Brain pericyte (primary cell): ENCODE measurements at regions not wholly inside any gene's neighbourhood (a gene's known extent, or its start where the extent isn't known, plus 50 kb on each side); places are given as distances from the start of the nearest gene placed in this dataset.
A peak's percentile ranks its signal among the peaks of the same experiment; 100 is the strongest.

Experiments
- DNase-seq: peaks from one replicate; pipeline ENCODE4 v3.0.0-alpha.2; 2012; ENCODE audit warnings: low read depth, low spot score

DNA sequence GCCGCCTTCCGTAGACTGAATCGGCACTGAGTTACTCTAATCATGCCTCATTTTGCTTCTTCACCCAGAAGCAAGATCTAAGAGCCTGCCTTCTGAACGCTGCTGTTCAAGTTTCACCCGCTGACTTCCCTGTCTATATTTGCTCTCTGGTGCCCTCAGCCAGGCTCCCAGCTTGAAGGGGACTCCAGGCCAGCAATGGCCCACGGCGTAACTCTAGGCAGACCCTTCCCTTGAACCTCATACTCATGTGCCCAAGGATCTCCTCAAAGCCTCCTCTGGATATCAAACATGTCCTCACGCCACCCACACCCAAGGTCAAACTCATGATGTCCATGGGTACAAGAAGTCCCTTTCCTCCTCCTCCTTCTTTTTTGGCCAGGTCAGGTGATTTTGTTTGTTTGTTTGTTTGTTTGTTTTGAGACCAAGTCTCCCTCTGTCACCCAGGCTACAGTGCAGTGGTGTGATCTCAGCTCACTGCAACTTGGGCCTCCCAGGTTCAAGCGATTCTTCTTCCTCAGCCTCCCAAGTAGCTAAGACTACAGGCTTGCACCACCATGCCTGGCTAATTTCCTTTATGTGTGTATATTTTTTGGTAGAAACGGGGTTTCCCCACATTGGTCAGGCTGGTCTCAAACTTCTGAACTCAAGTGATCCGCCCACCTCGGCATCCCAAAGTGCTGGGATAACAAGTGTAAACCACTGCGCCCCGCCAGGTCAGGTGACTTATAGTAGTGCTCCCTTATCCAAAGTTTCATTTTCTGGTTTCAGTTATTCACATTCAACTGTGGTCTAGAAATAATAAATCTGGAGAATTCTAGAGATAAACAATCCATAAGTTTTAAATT, 239.0 kb downstream of the SYK start:
- DNase-seq: no peak

GRCh38 chr9:91042024-91042423, 240.4 kb downstream of the SYK start:
- no peak for DNase-seq

DNA sequence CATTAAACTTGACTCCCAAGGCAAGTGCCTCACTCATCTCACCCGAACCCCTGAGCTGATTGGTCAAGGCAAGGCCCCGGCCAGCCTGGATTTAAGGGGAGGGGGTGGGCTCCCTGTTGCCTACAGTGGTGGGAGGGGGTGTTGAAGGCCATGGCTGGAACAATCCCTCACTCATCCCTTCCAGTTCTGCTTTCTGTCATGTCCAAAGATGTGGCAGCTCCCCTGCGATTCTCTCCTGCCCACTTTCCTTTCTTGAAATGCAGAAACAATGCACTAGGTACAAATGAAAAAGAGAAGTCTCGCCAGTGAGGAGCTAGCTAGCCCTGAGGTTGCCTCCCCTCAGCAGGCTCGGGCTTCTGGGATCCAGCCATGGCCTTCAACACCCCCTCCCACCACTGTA, 240.9 kb downstream of the SYK start:
- DNase-seq: no peak

DNA sequence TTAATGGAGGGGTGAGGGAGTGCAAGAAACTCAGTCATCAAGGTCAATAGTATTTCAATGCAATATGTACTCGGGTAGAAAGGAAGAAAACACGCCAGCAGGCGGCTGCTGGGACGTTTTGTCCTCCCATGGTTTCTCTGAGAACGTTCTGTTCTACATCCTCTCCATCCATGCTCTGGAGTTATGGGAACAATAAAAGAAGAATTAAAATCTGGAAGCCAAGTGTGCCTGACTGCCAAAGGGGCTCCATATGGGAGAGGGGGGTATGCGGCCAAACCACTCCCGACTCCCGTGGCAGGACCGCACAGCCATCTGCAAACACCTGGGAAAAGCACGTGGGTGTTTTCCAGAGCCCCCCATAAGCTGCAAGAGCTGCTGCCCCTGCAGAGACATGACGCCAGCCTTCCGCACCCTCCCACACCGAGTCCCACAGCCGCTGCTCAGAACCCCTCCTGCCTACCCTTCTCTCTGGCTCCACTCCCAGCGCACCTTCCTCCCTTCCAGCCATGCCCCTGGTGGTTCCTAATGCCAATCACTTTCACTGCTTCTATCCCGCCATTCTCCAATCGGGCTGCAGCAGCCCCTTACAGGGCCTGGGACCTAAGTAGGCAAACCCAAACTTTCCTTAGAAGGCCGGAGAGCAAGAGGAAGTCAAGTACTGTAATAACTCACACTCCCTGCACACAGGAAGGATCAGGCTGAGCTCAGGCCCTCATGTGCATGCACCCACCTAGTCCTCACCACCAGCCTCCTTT, 241.6 kb downstream of the SYK start:
- no peak for DNase-seq

DNA sequence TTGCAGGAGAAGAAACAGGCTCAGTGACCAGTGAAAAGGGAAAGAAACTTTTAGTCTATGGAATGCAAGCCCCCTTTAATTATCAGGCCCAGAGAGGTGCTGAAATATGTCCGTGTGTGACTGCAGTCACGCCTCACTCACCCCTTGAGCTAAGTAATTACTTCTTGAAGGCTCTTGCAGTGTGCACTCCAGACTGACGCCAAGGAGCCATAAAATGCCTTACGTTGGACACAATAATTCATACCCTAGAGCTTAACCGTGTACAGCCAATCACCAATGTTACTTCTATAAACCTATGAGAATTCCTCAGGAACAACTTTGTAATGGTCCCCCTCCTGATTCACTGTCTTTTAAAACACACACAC, 242.2 kb downstream of the SYK start:
- DNase-seq: no peak

GRCh38 chr9:91044354-91044753, 242.7 kb downstream of the SYK start:
- no peak for DNase-seq

- DNase-seq: no peak
Observed at GRCh38 chr9:91045041-91045440, 243.4 kb downstream of the SYK start.

- no peak for DNase-seq
Observed at GRCh38 chr9:91047529-91047928, 245.9 kb downstream of the SYK start.

DNA sequence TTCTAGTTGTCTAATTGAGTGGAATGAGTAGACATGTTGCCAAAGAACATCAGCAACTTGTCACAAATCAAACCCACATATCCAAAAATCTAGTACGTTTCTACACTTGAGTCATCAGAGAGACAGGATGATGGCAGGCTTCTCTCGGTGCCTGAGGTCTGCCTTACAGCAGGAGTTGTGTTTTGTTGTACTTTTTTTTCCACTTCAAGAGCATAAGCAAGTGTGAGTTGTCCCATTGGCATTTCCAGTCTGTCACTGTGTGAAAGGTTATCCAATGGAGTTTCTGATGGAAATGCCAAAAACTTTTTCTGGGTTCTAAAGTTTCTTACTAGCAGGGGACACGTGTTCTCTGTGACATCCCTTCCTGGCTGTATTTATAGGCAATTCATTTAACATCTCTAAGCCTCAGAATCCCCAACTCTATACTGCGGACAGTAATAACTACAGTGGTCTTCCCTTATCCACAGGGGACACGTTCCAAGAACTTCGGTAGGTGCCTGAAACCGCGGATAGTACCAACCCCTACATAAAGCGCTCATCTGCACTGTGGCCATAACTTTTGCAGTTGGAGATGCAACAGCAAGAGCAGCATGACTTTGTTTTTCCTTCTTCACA, 246.5 kb downstream of the SYK start:
- no peak for DNase-seq

- DNase-seq: no peak
Observed at GRCh38 chr9:91048749-91049148, 247.1 kb downstream of the SYK start.

- DNase-seq: no peak
Observed at GRCh38 chr9:91053824-91054223, 252.2 kb downstream of the SYK start.

DNA sequence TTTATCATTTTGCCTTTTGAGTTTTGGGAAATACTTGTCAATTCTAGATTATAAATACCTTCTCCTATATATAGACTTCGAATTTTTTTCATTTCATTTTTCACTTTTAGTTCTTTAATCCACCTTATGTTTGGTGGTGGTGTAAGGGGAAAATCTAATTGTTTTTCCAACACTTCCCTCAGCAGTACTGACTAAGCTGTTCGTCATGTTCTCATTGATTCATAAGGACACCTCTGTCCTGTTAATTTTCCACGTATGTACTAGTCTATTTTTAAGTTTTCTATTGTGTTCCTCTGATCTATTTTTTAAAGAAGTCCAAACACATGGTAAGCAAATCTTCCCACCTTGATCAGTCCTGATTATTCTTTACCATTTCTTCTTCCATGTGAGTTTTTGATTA, 254.2 kb downstream of the SYK start:
- DNase-seq: no peak

- no peak for DNase-seq
Observed at GRCh38 chr9:91056486-91056885, 254.9 kb downstream of the SYK start.

GRCh38 chr9:91056917-91057316, 255.3 kb downstream of the SYK start:
- DNase-seq: no peak

- no peak for DNase-seq
Observed at GRCh38 chr9:91059713-91060112, 258.1 kb downstream of the SYK start.

GRCh38 chr9:91060520-91061343, 259.1 kb downstream of the SYK start:
- peak; percentile 98 for DNase-seq

GRCh38 chr9:91061506-91061905, 259.9 kb downstream of the SYK start:
- no peak for DNase-seq

GRCh38 chr9:91062281-91062680, 260.7 kb downstream of the SYK start:
- DNase-seq: no peak

GRCh38 chr9:91063471-91063870, 261.9 kb downstream of the SYK start:
- no peak for DNase-seq

GRCh38 chr9:91065231-91066041, 263.8 kb downstream of the SYK start:
- DNase-seq: no peak

GRCh38 chr9:91066042-91066415, 264.4 kb downstream of the SYK start:
- no peak for DNase-seq
